DMS114 treated with DMSO at 0.1 percent for 48 hours (cell line): ENCODE measurements at regions not wholly inside any gene's neighbourhood (a gene's known extent, or its start where the extent isn't known, plus 50 kb on each side); places are given as distances from the start of the nearest gene placed in this dataset.

ENCODE experiments used
- DNase-seq: peaks from one replicate; lab custom pipeline; 2025; ENCODE audit not compliant: unreplicated experiment; lab: John Stamatoyannopoulos, UW

DNA sequence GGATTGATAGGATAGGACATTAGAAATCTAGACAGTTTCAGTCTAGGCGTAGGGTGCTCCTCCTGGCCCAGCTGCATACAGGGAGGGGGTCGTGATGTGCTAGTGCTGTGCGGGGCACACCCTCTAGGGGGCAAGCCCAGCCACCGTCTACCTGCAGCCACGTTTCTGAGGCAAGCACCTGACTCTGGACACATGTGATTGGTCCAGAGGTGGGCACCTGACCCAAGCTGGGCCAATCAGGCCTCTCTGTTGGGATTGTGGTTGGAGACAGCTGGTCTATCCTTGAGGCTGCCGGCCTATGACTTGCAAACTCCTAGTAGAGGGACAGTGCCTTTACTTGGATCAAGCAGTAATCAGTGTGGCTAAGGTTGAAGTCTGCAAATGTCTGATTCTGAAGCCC, 317.1 kb downstream of the BMP7 start:
- DNase-seq, result no peak

DNA sequence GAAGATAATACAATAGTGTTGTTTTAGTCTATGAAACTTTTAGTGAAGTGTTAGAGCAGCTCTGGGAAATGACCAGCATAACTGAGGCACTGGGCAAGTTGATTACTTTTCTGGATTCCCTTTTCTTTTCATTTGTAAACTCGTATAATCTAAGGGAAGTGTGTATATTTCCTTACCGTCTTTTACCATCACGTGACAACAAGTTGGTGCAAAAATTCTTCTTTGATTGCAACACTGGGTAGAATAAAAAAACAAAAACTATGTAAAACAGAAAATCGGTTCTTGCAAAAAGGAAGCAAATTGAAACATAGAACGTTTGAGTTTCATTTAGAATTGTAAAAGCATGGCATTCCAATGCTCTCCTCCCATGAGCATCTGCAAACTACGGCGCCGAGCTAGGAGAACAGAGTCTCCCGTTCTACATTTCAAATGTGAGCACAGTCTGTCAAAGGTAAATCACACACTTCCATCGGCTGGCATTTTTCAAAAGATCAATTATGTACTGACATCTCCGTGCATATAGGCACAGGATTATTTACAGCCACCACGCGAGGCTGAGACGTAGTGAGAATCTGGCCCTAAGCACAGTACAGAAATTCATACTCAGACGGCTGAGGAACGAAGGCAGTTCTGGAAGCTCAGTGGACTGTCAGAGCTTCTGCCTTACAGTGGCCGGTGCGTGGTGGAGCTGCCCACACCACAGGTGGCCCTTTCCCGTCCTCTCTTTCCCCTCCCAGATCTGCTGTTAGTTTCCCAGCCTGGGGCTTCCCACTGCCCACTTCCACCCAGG, 314.0 kb downstream of the BMP7 start:
- no peak for DNase-seq

DNA sequence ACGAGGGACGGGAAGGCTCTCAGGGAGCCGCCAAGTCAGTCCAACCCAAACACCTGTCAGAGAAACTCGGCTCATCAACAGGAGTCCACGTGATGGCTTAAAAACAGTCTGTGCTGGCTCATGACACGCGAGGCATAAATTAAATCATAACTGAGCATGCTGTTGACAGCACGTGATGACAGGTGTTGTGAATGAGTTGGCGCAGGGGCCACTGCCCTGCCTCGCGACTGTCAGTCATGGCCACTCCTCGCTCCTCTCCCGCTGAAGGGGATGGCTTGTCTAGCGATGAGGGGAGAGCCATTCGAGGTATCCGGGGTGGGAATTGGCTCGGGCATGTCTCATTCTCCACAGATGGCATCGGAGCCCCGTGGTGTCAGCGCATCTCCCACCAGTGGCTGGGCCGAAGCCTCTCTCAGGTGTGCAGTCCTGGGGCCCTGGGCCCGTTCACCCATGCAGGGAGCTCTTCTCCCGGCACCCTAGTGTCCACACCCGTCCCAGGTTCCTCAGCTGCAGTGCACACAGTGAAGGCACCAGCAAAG, 313.3 kb downstream of the BMP7 start:
- DNase-seq, result no peak

DNA sequence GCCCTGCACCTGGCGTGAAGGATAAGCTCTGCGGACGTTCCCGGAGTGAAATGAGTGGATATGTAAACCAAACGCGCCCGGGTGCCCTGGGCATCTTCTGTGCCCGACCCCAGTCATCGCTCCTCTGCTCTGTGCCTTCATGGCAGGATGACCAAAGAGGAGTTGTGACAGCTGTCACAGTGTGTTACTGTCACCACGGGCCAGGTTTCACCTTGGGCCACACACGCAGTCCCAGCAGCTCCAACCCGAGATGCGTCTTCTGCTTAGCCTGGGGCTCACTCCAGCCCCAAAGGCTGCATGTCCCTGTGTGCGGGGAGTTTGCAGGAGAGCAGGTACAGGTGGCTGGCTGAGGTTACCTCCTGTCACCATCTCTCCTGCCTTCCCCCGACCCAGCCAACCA, 311.6 kb downstream of the BMP7 start:
- DNase-seq, result no peak

DNA sequence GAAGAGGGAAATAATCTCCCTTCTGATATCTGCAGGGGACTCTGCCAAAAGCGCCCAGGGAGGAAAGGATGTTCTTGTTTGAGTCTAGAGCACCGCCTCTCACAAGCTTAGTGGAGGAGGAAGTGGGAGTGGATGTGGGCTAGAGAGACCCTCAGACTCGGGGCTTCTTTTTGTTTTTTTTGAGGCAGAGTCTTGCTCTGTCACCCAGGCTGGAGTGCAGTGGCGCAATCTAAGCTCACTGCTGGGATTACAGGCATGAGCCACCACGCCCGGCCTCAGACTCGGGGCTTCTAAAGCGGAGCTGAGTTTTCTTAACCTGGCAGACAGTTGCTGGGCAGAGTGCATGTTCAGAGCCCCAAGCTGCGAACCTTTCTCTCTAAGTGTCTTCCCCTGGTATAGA, 310.8 kb downstream of the BMP7 start:
- DNase-seq, result no peak

DNA sequence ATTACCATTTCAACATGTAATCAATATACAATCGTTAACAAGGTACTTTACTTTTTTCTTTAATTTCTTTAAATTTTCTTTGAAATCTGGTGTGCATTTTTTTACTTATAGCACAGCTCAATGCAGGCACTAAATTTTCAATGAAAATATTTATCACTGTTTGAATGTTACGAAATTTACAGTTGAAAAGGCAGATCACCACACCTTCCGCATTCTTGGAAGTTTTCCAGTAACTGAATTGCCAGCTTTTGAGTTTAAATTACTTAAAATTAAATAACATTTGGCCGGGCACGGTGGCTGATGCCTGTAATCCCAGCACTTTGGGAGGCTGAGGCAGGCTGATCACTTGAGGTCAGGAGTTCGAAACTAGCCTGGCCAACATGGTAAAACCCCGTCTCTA, 309.9 kb downstream of the BMP7 start:
- no peak for DNase-seq

DNA sequence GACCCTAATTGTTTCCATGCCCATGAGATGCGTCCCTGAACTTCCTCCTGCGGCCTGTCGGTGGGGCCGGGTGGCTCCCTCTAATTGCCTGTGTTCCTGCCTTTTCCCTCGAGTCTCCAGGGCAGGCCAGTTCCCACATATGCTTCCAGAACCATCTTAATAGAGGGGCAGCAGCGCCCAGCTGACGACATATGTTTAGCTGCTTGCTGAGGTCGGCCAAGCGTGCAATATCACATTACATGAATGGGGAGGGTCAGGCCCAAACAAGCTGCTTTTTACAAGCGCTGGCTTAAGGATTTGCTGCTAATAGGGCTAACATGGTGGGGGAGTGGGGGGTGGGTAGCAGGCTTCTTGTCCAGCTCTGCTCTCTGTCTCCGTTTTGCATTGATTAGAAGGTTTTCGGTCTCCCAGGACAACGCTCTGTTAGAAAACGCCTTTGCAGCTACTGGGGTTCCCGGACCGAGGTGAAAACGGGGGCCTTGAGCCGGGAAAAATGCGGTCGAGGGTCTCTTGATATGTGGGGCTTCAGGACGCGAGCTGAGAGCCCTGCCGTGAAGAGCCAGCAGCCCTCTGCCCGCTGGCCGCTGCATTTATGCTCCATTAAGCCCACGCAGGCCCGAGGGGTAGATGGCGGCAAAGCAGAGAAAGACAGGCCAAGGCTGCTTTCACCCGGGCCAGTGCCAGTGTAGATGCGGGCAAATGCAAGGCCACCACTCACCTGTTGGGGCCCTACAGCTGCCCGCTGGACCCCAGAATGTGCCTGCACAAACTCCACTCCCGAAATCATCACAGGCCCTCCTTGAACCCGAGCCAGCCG, 308.5 kb downstream of the BMP7 start:
- DNase-seq, result no peak

DNA sequence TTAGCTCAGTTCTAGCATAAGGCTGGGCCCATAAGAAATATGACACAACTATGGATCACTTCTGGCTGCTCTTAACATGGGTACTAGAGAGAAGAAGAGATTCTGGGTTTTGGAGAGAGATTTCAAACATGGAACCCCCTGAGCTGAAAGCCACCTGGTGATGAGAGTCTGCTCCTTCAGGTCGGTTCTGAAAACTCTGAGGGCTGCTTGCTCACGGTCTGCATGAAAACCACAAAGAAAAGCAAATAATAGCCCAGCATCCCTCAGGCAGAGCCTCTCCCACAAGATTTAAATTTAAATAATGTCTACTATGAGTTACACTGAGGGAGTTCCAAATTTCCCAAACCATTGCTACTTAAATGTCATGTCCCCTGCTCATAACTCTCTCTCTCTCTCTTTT, 301.5 kb downstream of the BMP7 start:
- DNase-seq, result no peak

DNA sequence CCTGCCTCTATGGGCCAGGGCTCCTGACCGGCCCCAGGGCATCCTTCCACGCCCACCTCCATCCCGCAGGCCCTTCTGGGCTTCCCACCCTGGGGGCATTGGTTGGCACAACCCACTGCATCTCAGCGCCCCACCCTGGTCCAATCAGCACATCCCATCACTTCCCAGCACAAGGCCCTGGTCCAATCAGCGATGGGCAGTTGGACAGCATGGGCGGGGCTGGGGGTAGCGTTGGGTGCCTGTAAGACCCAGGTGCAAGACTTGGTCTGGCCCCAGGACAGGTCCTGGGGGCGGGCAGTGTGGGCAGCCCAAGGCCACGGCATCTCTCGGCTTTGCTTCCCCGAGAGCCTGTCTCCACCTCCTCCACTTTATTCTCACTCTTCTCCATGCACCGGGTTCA, 298.5 kb downstream of the BMP7 start:
- no peak for DNase-seq

DNA sequence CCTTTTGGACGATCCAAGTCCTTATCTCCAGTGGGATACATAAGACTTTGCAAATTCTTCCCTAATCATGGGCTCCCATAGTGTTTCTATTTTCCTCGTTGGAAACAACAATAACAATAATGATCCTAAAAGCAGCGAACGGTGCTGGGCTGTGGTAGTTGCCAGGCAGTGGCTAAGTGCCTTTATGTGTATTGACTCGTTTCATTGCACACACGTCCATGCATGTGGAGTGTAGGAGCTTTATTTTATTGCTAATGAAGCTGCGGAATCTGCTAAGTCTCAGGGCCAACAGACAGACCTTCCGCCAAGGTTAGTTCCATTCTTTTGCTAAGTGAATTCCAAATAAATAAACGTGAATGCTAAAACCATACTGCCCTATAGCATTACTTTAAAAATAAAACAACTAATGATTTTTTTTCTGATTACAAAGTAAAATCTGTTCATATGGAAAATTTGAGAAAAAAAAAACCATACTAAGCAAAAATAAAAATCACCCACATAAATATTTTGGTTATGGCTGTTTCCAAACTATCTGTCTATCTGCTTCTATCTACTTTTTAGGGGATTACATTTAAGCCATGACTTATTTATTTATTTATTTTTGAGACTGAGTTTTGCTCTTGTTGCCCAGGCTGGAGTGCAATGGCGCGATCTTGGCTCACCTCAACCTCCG, 297.9 kb downstream of the BMP7 start:
- DNase-seq, result no peak

DNA sequence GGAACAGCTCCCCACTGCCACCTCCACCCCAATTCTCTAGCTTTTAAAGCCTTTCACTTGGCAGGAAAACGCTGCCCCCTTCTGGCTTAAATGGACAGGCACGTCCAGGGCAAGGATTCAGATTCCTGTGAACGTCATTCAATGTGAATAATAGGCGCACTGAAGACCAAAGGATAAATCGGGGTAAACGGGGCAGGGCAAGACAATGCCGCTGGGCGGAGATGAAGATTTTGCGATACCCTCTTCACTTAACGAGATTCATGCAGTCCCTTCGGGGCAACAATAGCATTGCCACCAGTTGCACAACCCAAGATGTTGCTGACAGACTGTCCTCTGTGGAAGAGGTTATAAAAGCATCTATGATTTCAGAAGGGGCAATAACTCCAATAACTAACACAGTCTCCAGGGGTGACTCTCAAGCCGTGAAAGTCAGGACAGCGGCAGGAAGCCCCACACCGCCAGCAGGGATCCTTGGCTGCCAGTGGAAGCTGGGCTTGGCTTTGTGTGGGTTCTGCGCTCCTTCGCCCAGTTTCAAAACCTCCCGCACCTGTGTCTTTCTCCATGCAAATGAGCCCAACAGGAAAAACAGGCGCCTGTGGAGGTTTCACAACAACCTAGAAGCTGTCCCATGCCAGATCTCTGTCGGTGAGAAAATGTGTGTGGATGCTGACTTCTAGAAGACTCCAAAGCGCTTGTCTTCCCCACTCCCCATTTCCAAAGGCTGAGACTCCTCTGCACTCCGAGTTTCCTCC, 291.8 kb downstream of the BMP7 start:
- DNase-seq, result no peak

DNA sequence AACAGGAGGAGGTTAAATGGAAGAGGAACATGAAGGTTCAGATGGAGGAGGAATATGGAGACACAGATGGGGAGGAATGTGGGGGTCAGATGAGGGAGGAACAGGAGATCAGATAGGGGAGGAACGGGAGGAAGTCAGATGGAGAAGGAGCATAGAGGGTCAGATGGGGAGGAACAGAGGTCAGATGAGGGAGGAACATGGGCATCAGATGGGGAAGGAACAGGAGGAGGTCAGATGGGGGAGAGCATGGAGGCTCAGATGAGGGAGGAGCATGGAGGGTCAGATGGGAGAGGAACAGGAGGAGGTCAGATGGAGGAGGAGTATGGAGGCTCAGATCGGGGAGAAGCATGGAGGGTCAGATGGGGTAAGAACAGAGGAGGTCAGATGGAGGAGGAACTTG, 290.6 kb downstream of the BMP7 start:
- DNase-seq, result no peak

DNA sequence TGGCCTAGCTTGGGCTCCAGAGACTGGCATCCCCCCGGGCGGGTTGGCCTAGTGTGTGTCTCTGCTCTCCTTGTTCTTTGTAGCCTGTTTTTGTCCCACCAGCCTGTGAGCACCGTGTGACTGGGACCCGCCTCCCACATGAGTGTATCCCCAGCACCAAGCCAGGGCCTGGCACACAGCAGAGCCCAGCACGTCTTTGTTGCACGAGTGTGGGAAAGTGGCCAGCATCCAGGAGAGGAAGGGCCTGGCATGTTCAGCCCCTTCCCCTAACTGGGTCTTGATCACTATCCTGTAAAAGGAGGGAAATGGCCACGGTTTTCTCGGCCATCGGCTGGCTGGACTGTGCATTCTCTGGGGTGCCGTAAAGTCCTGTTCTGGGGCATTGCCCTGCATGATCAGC, 290.1 kb downstream of the BMP7 start:
- no peak for DNase-seq

DNA sequence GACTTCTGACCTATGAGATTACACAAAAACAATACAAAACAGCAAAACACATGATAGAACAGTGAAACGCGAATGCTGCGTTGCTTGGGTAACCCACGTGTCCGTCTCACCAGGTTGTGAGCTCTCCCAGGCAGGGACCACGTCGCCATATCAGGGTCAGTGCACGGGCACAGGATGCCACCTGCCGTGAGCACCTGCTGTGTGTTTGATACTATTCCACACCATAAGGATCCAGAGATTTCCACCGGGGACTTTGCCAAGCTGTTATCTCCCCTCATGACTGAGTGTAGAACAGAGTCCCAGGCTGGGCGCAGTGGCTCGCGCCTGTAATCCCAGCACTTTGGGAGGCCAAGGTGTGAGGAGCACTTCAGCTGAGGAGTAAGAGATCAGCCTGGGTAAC, 288.0 kb downstream of the BMP7 start:
- no peak for DNase-seq

DNA sequence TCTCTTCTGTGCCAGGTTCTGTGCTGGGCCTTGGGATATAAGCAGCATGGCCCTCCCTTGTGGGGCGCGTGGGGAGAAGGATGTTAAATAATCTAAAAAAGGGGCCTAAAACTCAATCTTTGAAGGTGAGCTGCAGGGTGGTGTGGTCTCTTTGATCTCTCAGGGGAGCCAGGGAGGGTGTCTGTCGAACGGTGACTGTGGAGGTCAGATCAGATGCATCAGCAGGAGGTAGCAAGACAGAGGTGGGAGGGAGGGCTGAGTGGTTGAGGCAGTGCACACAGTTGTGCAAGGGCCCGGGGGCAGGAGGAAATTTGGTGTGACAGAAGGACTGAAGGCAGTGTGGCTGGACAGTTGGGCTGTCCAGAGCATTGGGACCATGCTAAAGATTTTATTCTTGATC, 287.3 kb downstream of the BMP7 start:
- no peak for DNase-seq

DNA sequence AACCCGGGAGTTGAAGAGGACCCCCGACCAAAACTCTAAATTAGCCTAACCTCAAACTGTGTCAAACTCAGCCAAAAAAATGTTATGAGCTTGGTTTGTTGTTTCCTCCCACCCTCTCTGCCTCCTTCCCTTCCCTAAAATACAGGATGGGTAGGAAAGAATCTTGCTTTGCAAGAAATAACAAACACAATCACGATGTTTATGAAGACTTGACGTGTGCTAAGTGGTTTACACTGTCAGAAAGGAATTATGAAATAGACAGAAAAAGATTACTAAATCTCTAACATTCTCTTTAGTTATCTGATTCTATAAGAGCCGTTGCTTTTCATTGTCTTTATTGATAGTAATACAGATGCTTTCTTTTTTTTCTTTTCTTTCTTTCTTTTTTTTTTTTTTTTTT, 285.1 kb downstream of the BMP7 start:
- no peak for DNase-seq

DNA sequence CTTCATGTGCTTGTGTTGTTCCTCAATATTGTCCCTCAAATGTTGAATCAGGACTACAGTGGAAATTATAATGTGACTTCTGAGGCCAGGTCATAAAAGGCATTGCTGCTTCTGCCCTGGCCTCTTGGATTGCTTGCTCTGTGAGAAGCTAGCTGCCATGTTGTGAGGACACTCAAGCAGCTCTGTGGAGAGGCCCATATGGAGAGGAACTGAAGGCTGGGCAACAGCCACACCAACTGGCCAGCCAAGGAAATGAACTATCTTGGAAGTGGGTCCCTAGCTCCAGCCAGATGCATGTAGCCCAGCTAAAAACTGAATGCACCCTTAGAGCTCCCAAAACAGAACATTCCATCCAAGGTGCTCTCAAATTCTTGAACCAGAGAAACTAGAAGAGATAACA, 282.6 kb downstream of the BMP7 start:
- no peak for DNase-seq

DNA sequence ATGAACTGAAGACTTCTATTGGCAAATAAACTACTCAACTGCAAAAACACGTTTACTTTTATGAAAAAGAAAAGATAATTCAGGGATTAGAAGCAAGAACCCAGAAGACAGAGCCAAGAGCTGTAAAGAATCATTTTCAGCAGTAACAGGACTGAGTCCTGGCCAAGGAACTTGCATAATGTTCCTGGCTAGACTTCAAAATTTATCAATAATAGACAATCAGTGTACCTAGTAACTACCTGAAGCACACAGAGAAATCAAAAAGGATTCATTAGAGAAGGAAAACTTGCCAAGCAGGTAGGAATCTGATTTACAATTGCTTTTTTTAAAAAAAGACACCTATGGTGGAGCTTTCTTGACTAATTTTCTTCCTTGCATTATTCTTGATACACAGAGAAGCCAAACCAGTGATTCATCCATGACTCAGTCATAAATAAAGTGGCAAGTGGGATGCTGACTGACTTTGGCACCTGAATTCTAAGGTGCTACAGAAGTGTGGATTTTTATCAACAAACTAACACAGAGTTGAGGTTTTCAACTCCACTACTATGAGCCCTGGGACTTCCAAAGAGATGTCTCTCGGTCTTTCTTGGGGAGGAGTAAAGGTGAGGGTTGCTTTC, 281.3 kb downstream of the BMP7 start:
- DNase-seq, result no peak

DNA sequence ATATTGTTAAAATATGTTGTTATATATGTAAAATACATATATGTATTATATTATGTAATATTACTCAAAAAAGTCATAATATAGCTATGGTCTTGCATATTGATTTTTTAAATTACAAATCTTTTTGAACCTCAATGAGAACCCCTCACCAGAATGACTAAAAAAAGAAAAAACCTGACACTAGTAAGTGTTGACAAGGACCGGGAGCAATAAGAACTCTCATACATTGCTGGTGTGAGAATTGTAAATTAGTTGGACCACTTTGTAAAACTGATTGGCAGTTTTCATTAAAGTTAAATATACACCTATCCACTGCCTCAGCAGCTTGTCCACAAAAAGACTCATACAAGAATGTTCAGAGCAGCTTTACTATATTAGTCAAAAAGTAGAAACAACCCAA, 280.0 kb downstream of the BMP7 start:
- no peak for DNase-seq

DNA sequence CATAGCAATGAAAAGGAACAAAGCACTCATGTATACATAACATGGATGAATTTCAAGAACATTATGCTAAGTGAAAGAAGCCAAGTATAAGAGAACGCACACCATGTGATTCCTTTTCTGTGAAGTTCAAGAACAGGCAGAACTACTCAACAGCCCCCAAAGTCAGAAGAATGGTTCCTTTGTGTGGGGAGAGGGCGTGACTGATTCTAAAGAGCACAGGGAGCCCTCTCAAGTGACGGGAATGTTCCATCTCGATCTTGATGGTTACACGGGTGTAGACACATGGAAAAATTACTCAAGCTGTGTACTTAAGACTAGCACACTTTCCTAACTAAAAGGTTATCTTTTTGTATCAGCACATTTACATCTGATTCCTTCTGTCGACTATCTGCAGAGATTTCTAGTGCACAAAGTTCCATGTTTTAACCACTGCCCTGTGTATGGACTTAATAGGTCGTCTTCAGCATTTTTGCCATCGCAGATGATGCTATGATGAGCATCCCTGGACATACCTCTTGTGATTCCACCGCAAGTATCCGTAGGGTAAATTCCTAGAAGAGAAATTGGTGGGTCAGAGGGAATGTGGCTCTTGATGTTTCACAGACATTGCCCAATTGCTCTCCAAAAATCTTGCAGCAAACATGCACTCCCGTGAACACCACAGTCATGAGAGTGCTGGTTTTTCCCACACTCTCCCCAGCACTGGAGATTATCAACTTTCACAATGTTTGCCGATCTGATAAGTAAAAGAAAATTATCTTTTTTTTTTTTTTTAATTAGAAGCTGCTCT, 279.3 kb downstream of the BMP7 start:
- DNase-seq, result no peak
